ENCODE measurements at regions not wholly inside any gene's neighbourhood (a gene's known extent, or its start where the extent isn't known, plus 50 kb on each side); places are given as distances from the start of the nearest gene placed in this dataset.
"Not testable (repeated sequence)": the region's sequence is repeated elsewhere in the genome, so short reads cannot be mapped to it uniquely, and the experiment has no call there.

DNA sequence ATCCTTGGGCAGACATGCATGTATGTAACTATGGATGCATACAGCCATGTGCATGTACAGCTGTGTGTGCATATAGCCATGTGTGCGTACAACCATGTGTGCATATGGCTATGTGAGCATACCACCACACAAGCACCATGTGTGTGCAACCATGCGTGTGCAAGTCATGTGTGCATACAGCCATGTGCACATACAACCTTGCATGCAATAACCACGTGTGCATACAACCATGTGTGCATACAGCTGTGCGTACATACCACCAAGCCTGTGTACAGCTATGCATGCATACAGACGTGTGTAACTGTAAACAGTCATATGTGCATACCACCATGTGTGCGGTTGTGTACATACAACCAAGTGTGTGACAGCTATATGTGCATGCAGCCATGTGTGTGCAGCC is 186.4 kb downstream of the LAT start:
- not testable (repeated sequence) for DNase-seq (ENCODE audit: low read depth in 1 of 2, low spot score in 1 of 2)

DNA sequence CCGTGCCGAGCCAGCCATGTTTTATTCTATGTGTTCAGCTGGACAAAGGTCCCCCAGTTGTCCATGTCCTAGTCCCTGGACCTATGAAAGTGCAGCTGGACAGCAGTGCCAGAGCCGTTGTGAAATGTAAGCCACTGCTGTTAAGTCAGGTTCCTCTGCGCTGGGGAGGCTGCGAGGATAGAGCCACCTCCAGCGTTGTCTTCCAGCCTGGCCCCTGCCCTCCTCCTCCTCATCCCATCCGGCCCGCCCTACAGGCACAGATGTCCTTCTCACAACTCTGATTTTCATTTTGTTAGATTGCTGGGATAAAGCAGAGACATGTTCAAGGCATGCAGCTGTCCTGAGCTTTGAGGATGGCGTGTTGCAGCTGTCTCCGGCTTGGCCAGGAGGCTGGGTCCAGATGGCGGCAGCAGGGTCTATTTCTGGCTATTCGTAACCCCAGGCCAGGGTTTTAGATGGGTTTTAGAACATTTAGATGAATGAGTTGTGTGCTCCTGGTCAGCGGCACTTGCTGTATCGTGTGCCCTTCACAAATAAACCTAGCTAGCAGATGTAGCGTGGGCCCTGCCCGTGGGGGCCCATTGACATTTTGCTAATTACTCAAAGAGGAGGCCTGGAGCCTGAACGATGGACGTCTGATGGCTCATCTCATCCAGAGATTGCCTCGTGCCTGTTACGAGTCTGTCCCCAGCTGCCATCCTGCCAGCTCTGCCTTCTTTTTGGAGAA is 185.7 kb downstream of the LAT start:
- DNase-seq (ENCODE audit: low read depth in 1 of 2, low spot score in 1 of 2) = not testable (repeated sequence)

DNA sequence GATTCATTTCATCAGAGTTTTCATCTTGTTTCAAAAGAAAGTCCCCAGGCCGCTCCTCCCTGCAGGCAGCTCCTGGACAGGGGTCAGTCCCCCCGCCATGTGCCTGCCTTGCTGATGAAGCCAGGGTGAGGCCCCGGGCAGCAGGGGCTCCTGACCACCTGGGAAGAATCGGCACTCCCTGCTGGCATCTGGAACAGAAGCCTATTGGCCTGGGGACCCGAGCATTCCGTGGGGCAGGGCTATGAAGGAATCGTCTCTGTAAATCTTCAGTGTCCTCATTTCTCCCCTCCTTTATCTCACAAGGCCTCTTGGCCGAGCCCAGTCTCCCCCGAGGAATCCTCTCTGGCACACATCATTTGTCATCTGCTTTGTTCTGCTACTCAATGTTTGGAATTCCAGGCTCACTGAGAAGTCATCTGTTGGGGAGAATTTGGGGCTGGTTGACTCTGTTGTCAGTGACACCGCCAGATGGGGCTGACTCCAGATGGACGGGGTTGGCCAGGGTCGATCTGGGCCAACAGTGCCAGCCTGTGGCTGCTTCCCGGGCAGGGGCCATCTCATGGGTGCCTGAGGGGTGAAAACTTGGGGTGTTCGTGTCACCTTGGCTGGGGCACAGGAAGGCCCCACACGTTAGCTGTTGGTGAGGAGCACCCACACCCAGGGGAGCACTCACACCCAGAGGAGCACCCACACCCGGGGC is 184.6 kb downstream of the LAT start:
- not testable (repeated sequence) for DNase-seq (ENCODE audit: low read depth in 1 of 2, low spot score in 1 of 2)

GRCh38 chr16:29168515-29169259 is 183.8 kb downstream of the LAT start:
- not testable (repeated sequence) for DNase-seq (ENCODE audit: low read depth in 1 of 2, low spot score in 1 of 2)

- not testable (repeated sequence) for DNase-seq (ENCODE audit: low read depth in 1 of 2, low spot score in 1 of 2)
Observed at GRCh38 chr16:29164442-29165089, 179.7 kb downstream of the LAT start.

DNA sequence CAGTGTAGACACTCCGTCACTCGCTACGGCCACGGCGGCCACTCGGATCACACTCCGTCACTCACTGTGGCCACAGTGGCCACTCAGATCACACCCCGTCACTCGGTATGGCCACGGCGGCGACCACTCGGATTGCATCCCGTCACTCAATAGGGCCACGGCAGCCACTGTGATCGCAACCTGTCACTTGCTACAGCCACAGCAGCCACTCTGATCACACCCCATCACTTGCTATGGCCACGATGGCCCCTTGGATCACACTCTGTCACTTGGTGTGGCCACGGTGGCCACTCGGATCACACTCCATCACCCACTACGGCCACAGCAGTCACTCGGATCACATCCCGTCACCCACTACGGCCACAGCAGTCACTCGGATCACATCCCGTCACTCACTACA is 175.3 kb downstream of the LAT start:
- not testable (repeated sequence) for DNase-seq (ENCODE audit: low read depth in 1 of 2, low spot score in 1 of 2)

DNA sequence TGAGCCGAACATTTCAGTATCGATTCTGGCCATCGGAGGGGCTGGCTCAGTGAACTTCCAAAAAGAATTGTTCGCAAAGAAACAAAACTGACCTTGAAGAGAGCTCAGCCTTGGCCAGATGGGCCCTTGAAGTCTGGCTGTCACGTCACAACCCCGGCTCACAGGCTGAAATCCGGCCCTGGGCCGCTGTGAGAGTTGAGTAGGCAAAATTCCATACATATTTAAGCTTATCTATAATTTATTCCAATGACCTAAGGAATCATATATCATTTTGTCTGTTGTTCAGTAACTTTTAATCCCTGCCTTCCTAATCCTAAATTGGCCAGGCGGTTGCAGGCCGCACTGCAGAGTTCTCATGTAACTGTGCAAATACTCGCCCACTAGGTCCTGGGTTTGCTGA is 174.8 kb downstream of the LAT start:
- not testable (repeated sequence) for DNase-seq (ENCODE audit: low read depth in 1 of 2, low spot score in 1 of 2)

GRCh38 chr16:29158785-29159184 is 173.9 kb downstream of the LAT start:
- DNase-seq (ENCODE audit: low read depth in 1 of 2, low spot score in 1 of 2) = no peak

- DNase-seq (ENCODE audit: low read depth in 1 of 2, low spot score in 1 of 2) = not testable (repeated sequence)
Observed at GRCh38 chr16:29158031-29158784, 173.4 kb downstream of the LAT start.

- not testable (repeated sequence) for DNase-seq (ENCODE audit: low read depth in 1 of 2, low spot score in 1 of 2)
Observed at GRCh38 chr16:29157051-29157923, 172.4 kb downstream of the LAT start.

GRCh38 chr16:29156511-29156910 is 171.7 kb downstream of the LAT start:
- DNase-seq (ENCODE audit: low read depth in 1 of 2, low spot score in 1 of 2) = no peak

- DNase-seq (ENCODE audit: low read depth in 1 of 2, low spot score in 1 of 2) = not testable (repeated sequence)
Observed at GRCh38 chr16:29155866-29156200, 171.0 kb downstream of the LAT start.

GRCh38 chr16:29155131-29155865 is 170.4 kb downstream of the LAT start:
- not testable (repeated sequence) for DNase-seq (ENCODE audit: low read depth in 1 of 2, low spot score in 1 of 2)

- no peak for DNase-seq (ENCODE audit: low read depth in 1 of 2, low spot score in 1 of 2)
Observed at GRCh38 chr16:29154676-29155121, 169.8 kb downstream of the LAT start.

GRCh38 chr16:29154088-29154487 is 169.2 kb downstream of the LAT start:
- no peak for DNase-seq (ENCODE audit: low read depth in 1 of 2, low spot score in 1 of 2)

DNA sequence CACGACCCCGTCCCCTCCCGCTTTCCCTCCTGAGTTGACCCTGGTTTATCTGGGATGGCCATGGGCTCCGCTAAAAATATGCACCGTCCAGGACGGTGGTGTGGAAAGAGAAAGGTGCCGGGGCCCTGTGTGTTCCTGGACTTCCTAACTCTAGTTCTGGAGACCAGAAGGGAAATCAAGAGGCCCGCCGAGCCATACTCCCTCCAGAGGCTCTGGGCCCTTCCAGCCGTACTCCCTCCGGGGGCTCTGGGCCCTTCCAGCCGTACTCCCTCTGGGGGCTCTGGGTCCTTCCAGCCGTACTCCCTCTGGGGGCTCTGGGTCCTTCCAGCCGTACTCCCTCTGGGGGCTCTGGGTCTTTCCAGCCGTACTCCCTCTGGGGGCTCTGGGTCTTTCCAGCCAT is 168.5 kb downstream of the LAT start:
- DNase-seq (ENCODE audit: low read depth in 1 of 2, low spot score in 1 of 2) = not testable (repeated sequence)

GRCh38 chr16:29152544-29153031 is 167.7 kb downstream of the LAT start:
- not testable (repeated sequence) for DNase-seq (ENCODE audit: low read depth in 1 of 2, low spot score in 1 of 2)

GRCh38 chr16:29151317-29151716 is 166.5 kb downstream of the LAT start:
- DNase-seq (ENCODE audit: low read depth in 1 of 2, low spot score in 1 of 2) = no peak

GRCh38 chr16:29149912-29150311 is 165.1 kb downstream of the LAT start:
- DNase-seq (ENCODE audit: low read depth in 1 of 2, low spot score in 1 of 2) = not testable (repeated sequence)

Measured in activated CD4-positive, alpha-beta T cell treated with anti-CD3 and anti-CD28 coated beads, Interleukin-2, amount 50 U/mL, for 24 hours (primary cell).